ENCODE measurements at regions not wholly inside any gene's neighbourhood (a gene's known extent, or its start where the extent isn't known, plus 50 kb on each side); places are given as distances from the start of the nearest gene placed in this dataset.
"Not testable (repeated sequence)": the region's sequence is repeated elsewhere in the genome, so short reads cannot be mapped to it uniquely, and the experiment has no call there.

GRCh38 chr5:166742951-166743350, 1548.5 kb upstream of the WWC1 start:
- DNase-seq, result not testable (repeated sequence)

GRCh38 chr5:166746506-166746905, 1544.9 kb upstream of the WWC1 start:
- DNase-seq, result no peak

GRCh38 chr5:166750376-166750775, 1541.1 kb upstream of the WWC1 start:
- no peak for DNase-seq

- no peak for DNase-seq
Measured at GRCh38 chr5:166758151-166758550, 1533.3 kb upstream of the WWC1 start.

- no peak for DNase-seq
Measured at GRCh38 chr5:166767858-166768257, 1523.6 kb upstream of the WWC1 start.

- DNase-seq, result no peak
Measured at GRCh38 chr5:166768536-166768935, 1522.9 kb upstream of the WWC1 start.

- no peak for DNase-seq
Measured at GRCh38 chr5:166772770-166773169, 1518.7 kb upstream of the WWC1 start.

- peak; percentile 37 for DNase-seq
Measured at GRCh38 chr5:166781737-166782136, 1509.7 kb upstream of the WWC1 start.

- no peak for DNase-seq
Measured at GRCh38 chr5:166784545-166785078, 1506.8 kb upstream of the WWC1 start.

GRCh38 chr5:166786178-166786577, 1505.3 kb upstream of the WWC1 start:
- DNase-seq, result no peak

- DNase-seq, result no peak
Measured at GRCh38 chr5:166786889-166787288, 1504.6 kb upstream of the WWC1 start.

- no peak for DNase-seq
Measured at GRCh38 chr5:166788050-166788449, 1503.4 kb upstream of the WWC1 start.

- peak; percentile 69 for DNase-seq
Measured at GRCh38 chr5:166795756-166796155, 1495.7 kb upstream of the WWC1 start.

GRCh38 chr5:166803058-166803457, 1488.4 kb upstream of the WWC1 start:
- DNase-seq, result no peak

- DNase-seq, result not testable (repeated sequence)
Measured at GRCh38 chr5:166804223-166804622, 1487.2 kb upstream of the WWC1 start.

- DNase-seq, result not testable (repeated sequence)
Measured at GRCh38 chr5:166804693-166805092, 1486.8 kb upstream of the WWC1 start.

GRCh38 chr5:166810093-166810658, 1481.3 kb upstream of the WWC1 start:
- not testable (repeated sequence) for DNase-seq

GRCh38 chr5:166810721-166811120, 1480.7 kb upstream of the WWC1 start:
- DNase-seq, result no peak

GRCh38 chr5:166823360-166823759, 1468.1 kb upstream of the WWC1 start:
- no peak for DNase-seq

- no peak for DNase-seq
Measured at GRCh38 chr5:166834246-166834645, 1457.2 kb upstream of the WWC1 start.

- DNase-seq, result peak; percentile 69
Measured at GRCh38 chr5:166845044-166845443, 1446.4 kb upstream of the WWC1 start.

GRCh38 chr5:166856791-166857190, 1434.7 kb upstream of the WWC1 start:
- peak; percentile 30 for DNase-seq

- no peak for DNase-seq
Measured at GRCh38 chr5:166860426-166860825, 1431.0 kb upstream of the WWC1 start.

- no peak for DNase-seq
Measured at GRCh38 chr5:166862581-166862980, 1428.9 kb upstream of the WWC1 start.

- DNase-seq, result peak; percentile 39
Measured at GRCh38 chr5:166865206-166865605, 1426.2 kb upstream of the WWC1 start.
